ENCODE measurements at regions not wholly inside any gene's neighbourhood (a gene's known extent, or its start where the extent isn't known, plus 50 kb on each side); places are given as distances from the start of the nearest gene placed in this dataset.

DNA sequence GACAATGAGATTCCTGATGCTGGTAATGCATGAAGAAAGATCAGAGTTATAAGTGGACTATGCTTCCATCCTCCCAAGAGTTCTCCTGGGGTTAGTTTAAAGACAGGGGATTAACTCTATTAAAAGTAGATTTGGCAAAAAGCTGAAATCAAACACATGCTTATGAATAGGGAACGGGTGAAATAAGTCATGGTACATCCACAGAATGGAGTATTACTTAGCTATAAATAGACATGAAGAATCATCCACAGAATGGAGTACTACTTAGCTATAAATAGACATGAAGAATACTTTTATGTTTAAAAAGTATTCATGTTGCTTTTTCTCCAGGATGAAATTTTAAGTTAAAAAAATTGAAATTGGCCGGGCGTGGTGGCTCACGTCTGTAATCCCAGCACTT, 596.4 kb upstream of the B3GAT1 start:
- TF ChIP-seq SUZ12 (IDR thresholded peaks at IDR 0.05; ENCODE audit: low read depth, low read length) = no peak
- TF ChIP-seq EP300 (IDR thresholded peaks at IDR 0.05; ENCODE audit: low read depth in 2 of 2, low read length in 2 of 2) = no peak
- no peak for TF ChIP-seq EP300 (CRISPR knock-in tag; IDR thresholded peaks at IDR 0.05; ENCODE audit: borderline replicate concordance)
- TF ChIP-seq, protein P1, sequence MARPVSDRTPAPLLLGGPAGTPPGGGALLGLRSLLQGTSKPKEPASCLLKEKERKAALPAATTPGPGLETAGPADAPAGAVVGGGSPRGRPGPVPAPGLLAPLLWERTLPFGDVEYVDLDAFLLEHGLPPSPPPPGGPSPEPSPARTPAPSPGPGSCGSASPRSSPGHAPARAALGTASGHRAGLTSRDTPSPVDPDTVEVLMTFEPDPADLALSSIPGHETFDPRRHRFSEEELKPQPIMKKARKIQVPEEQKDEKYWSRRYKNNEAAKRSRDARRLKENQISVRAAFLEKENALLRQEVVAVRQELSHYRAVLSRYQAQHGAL (CRISPR knock-in tag; IDR thresholded peaks at IDR 0.05; ENCODE audit: not compliant biosample characterization) = no peak
- TF ChIP-seq, protein P2, sequence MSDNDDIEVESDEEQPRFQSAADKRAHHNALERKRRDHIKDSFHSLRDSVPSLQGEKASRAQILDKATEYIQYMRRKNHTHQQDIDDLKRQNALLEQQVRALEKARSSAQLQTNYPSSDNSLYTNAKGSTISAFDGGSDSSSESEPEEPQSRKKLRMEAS (IDR thresholded peaks at IDR 0.05) = no peak
- no peak for TF ChIP-seq CTCF (CRISPR knock-in tag; IDR thresholded peaks at IDR 0.05)
- no peak for TF ChIP-seq ZNF672 (CRISPR knock-in tag; IDR thresholded peaks at IDR 0.05)
- TF ChIP-seq, protein P3, sequence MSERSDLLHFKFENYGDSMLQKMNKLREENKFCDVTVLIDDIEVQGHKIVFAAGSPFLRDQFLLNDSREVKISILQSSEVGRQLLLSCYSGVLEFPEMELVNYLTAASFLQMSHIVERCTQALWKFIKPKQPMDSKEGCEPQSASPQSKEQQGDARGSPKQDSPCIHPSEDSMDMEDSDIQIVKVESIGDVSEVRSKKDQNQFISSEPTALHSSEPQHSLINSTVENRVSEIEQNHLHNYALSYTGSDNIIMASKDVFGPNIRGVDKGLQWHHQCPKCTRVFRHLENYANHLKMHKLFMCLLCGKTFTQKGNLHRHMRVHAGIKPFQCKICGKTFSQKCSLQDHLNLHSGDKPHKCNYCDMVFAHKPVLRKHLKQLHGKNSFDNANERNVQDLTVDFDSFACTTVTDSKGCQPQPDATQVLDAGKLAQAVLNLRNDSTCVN (CRISPR knock-in tag; IDR thresholded peaks at IDR 0.05; ENCODE audit: borderline replicate concordance) = no peak
- TF ChIP-seq NFYB (CRISPR knock-in tag; IDR thresholded peaks at IDR 0.05) = no peak
- no peak for TF ChIP-seq NFYC (CRISPR knock-in tag; IDR thresholded peaks at IDR 0.05)
- no peak for TF ChIP-seq POLR2AphosphoS5 (IDR thresholded peaks at IDR 0.05; ENCODE audit: low read depth, low read length)
- no peak for TF ChIP-seq ZBTB39 (CRISPR knock-in tag; IDR thresholded peaks at IDR 0.05)
